ENCODE measurements at regions not wholly inside any gene's neighbourhood (a gene's known extent, or its start where the extent isn't known, plus 50 kb on each side); places are given as distances from the start of the nearest gene placed in this dataset.

GRCh38 chr13:57932061-57932460 lies 300.5 kb downstream of the PCDH17 start:
- Histone ChIP-seq H3K4me1 (ENCODE audit: control insufficient read depth in 2 of 2, insufficient read depth in 2 of 2, low read length in 2 of 2) (no peaks in the 10 kb centered on the region), H3K27ac (ENCODE audit: low read depth in 1 of 2, low read length in 1 of 2) (no peak overlapping the region), H3K9me3 (ENCODE audit: control insufficient read depth in 2 of 2, insufficient read depth in 1 of 2, low read length in 1 of 2) (no peaks in the 10 kb centered on the region), H3K27me3 (ENCODE audit: control insufficient read depth in 2 of 2, insufficient read depth in 1 of 2, low read length in 1 of 2) (no peaks in the 10 kb centered on the region), H3K4me3 (ENCODE audit: low read length in 2 of 2) (no peak overlapping the region), H3K36me3 (ENCODE audit: control insufficient read depth in 2 of 2, insufficient read depth in 2 of 2, low read length in 1 of 2) (no peaks in the 10 kb centered on the region)
- WGBS = 93% methylated on average over 1 of the region's 1 CpG
- no peak for DNase-seq (ENCODE audit: low read depth in 6 of 9, low spot score in 9 of 9)

GRCh38 chr13:57933606-57934005 lies 302.1 kb downstream of the PCDH17 start:
- Histone ChIP-seq H3K27me3 (ENCODE audit: control insufficient read depth in 2 of 2, insufficient read depth in 1 of 2, low read length in 1 of 2) (no peaks in the 10 kb centered on the region), H3K9me3 (ENCODE audit: control insufficient read depth in 2 of 2, insufficient read depth in 1 of 2, low read length in 1 of 2) (no peaks in the 10 kb centered on the region), H3K36me3 (ENCODE audit: control insufficient read depth in 2 of 2, insufficient read depth in 2 of 2, low read length in 1 of 2) (no peaks in the 10 kb centered on the region), H3K4me1 (ENCODE audit: control insufficient read depth in 2 of 2, insufficient read depth in 2 of 2, low read length in 2 of 2) (no peaks in the 10 kb centered on the region), H3K27ac (ENCODE audit: low read depth in 1 of 2, low read length in 1 of 2) (no peak overlapping the region), H3K4me3 (ENCODE audit: low read length in 2 of 2) (no peak overlapping the region)
- WGBS = 98% methylated on average over 1 of the region's 1 CpG
- no peak for DNase-seq (ENCODE audit: low read depth in 6 of 9, low spot score in 9 of 9)

- no peak overlapping the region for H3K4me3 ChIP-seq (ENCODE audit: low read length in 2 of 2)
- no peak for DNase-seq (ENCODE audit: low read depth in 6 of 9, low spot score in 9 of 9)
- no peaks in the 10 kb centered on the region for H3K27me3 ChIP-seq (ENCODE audit: control insufficient read depth in 2 of 2, insufficient read depth in 1 of 2, low read length in 1 of 2)
- no peaks in the 10 kb centered on the region for H3K4me1 ChIP-seq (ENCODE audit: control insufficient read depth in 2 of 2, insufficient read depth in 2 of 2, low read length in 2 of 2)
- 91% methylated on average over 3 of the region's 3 CpGs for WGBS
- H3K9me3 ChIP-seq (ENCODE audit: control insufficient read depth in 2 of 2, insufficient read depth in 1 of 2, low read length in 1 of 2) = no peaks in the 10 kb centered on the region
- H3K36me3 ChIP-seq (ENCODE audit: control insufficient read depth in 2 of 2, insufficient read depth in 2 of 2, low read length in 1 of 2) = no peaks in the 10 kb centered on the region
- H3K27ac ChIP-seq (ENCODE audit: low read depth in 1 of 2, low read length in 1 of 2) = no peak overlapping the region
These were observed 304.4 kb downstream of the PCDH17 start for GRCh38 chr13:57935965-57936364.

- Histone ChIP-seq H3K27ac (ENCODE audit: low read depth in 1 of 2, low read length in 1 of 2) (no peak overlapping the region), H3K9me3 (ENCODE audit: control insufficient read depth in 2 of 2, insufficient read depth in 1 of 2, low read length in 1 of 2) (peaks cover 0 to 4% of the 10 kb centered on the region in 2 donors), H3K4me3 (ENCODE audit: low read length in 2 of 2) (no peak overlapping the region), H3K4me1 (ENCODE audit: control insufficient read depth in 2 of 2, insufficient read depth in 2 of 2, low read length in 2 of 2) (no peaks in the 10 kb centered on the region), H3K36me3 (ENCODE audit: control insufficient read depth in 2 of 2, insufficient read depth in 2 of 2, low read length in 1 of 2) (no peaks in the 10 kb centered on the region), H3K27me3 (ENCODE audit: control insufficient read depth in 2 of 2, insufficient read depth in 1 of 2, low read length in 1 of 2) (no peaks in the 10 kb centered on the region)
- WGBS = 13% methylated on average over 1 of the region's 1 CpG
- DNase-seq (ENCODE audit: low read depth in 6 of 9, low spot score in 9 of 9) = no peak
These were observed 314.8 kb downstream of the PCDH17 start for GRCh38 chr13:57946361-57946760.

- Histone ChIP-seq H3K4me3 (ENCODE audit: low read length in 2 of 2) (no peak overlapping the region), H3K36me3 (ENCODE audit: control insufficient read depth in 2 of 2, insufficient read depth in 2 of 2, low read length in 1 of 2) (no peaks in the 10 kb centered on the region), H3K9me3 (ENCODE audit: control insufficient read depth in 2 of 2, insufficient read depth in 1 of 2, low read length in 1 of 2) (peaks cover 0 to 5% of the 10 kb centered on the region in 2 donors), H3K4me1 (ENCODE audit: control insufficient read depth in 2 of 2, insufficient read depth in 2 of 2, low read length in 2 of 2) (no peaks in the 10 kb centered on the region), H3K27me3 (ENCODE audit: control insufficient read depth in 2 of 2, insufficient read depth in 1 of 2, low read length in 1 of 2) (no peaks in the 10 kb centered on the region), H3K27ac (ENCODE audit: low read depth in 1 of 2, low read length in 1 of 2) (no peak overlapping the region)
- DNase-seq (ENCODE audit: low read depth in 6 of 9, low spot score in 9 of 9) = no peak
- WGBS = 86% methylated on average over 3 of the region's 3 CpGs
These were observed 317.3 kb downstream of the PCDH17 start for GRCh38 chr13:57948884-57949283.

GRCh38 chr13:57969951-57970350 lies 338.4 kb downstream of the PCDH17 start:
- Histone ChIP-seq H3K4me1 (ENCODE audit: control insufficient read depth in 2 of 2, insufficient read depth in 2 of 2, low read length in 2 of 2) (no peaks in the 10 kb centered on the region), H3K27ac (ENCODE audit: low read depth in 1 of 2, low read length in 1 of 2) (no peak overlapping the region), H3K4me3 (ENCODE audit: low read length in 2 of 2) (no peak overlapping the region), H3K36me3 (ENCODE audit: control insufficient read depth in 2 of 2, insufficient read depth in 2 of 2, low read length in 1 of 2) (no peaks in the 10 kb centered on the region), H3K27me3 (ENCODE audit: control insufficient read depth in 2 of 2, insufficient read depth in 1 of 2, low read length in 1 of 2) (no peaks in the 10 kb centered on the region), H3K9me3 (ENCODE audit: control insufficient read depth in 2 of 2, insufficient read depth in 1 of 2, low read length in 1 of 2) (peaks cover 0 to 7% of the 10 kb centered on the region in 2 donors)
- WGBS = 88% methylated on average over 1 of the region's 1 CpG
- DNase-seq (ENCODE audit: low read depth in 6 of 9, low spot score in 9 of 9) = no peak

GRCh38 chr13:57970404-57970803 lies 338.9 kb downstream of the PCDH17 start:
- Histone ChIP-seq H3K4me1 (ENCODE audit: control insufficient read depth in 2 of 2, insufficient read depth in 2 of 2, low read length in 2 of 2) (no peaks in the 10 kb centered on the region), H3K4me3 (ENCODE audit: low read length in 2 of 2) (no peak overlapping the region), H3K27ac (ENCODE audit: low read depth in 1 of 2, low read length in 1 of 2) (no peak overlapping the region), H3K9me3 (ENCODE audit: control insufficient read depth in 2 of 2, insufficient read depth in 1 of 2, low read length in 1 of 2) (peaks cover 0 to 7% of the 10 kb centered on the region in 2 donors), H3K36me3 (ENCODE audit: control insufficient read depth in 2 of 2, insufficient read depth in 2 of 2, low read length in 1 of 2) (no peaks in the 10 kb centered on the region), H3K27me3 (ENCODE audit: control insufficient read depth in 2 of 2, insufficient read depth in 1 of 2, low read length in 1 of 2) (no peaks in the 10 kb centered on the region)
- DNase-seq (ENCODE audit: low read depth in 6 of 9, low spot score in 9 of 9) = no peak
- 76% methylated on average over 1 of the region's 1 CpG for WGBS

GRCh38 chr13:57982782-57983181 lies 351.2 kb downstream of the PCDH17 start:
- Histone ChIP-seq H3K4me1 (ENCODE audit: control insufficient read depth in 2 of 2, insufficient read depth in 2 of 2, low read length in 2 of 2) (no peaks in the 10 kb centered on the region), H3K4me3 (ENCODE audit: low read length in 2 of 2) (no peak overlapping the region), H3K27me3 (ENCODE audit: control insufficient read depth in 2 of 2, insufficient read depth in 1 of 2, low read length in 1 of 2) (no peaks in the 10 kb centered on the region), H3K9me3 (ENCODE audit: control insufficient read depth in 2 of 2, insufficient read depth in 1 of 2, low read length in 1 of 2) (no peaks in the 10 kb centered on the region), H3K36me3 (ENCODE audit: control insufficient read depth in 2 of 2, insufficient read depth in 2 of 2, low read length in 1 of 2) (no peaks in the 10 kb centered on the region), H3K27ac (ENCODE audit: low read depth in 1 of 2, low read length in 1 of 2) (no peak overlapping the region)
- no peak for DNase-seq (ENCODE audit: low read depth in 6 of 9, low spot score in 9 of 9)

- H3K9me3 ChIP-seq (ENCODE audit: control insufficient read depth in 2 of 2, insufficient read depth in 1 of 2, low read length in 1 of 2) = no peaks in the 10 kb centered on the region
- WGBS = 90% methylated on average over 2 of the region's 2 CpGs
- no peaks in the 10 kb centered on the region for H3K4me1 ChIP-seq (ENCODE audit: control insufficient read depth in 2 of 2, insufficient read depth in 2 of 2, low read length in 2 of 2)
- no peaks in the 10 kb centered on the region for H3K27me3 ChIP-seq (ENCODE audit: control insufficient read depth in 2 of 2, insufficient read depth in 1 of 2, low read length in 1 of 2)
- H3K36me3 ChIP-seq (ENCODE audit: control insufficient read depth in 2 of 2, insufficient read depth in 2 of 2, low read length in 1 of 2) = no peaks in the 10 kb centered on the region
- no peak overlapping the region for H3K4me3 ChIP-seq (ENCODE audit: low read length in 2 of 2)
- DNase-seq (ENCODE audit: low read depth in 6 of 9, low spot score in 9 of 9) = no peak
- no peak overlapping the region for H3K27ac ChIP-seq (ENCODE audit: low read depth in 1 of 2, low read length in 1 of 2)
These were observed 356.7 kb downstream of the PCDH17 start for GRCh38 chr13:57988276-57988675.

- H3K27ac ChIP-seq (ENCODE audit: low read depth in 1 of 2, low read length in 1 of 2) = no peak overlapping the region
- no peaks in the 10 kb centered on the region for H3K4me1 ChIP-seq (ENCODE audit: control insufficient read depth in 2 of 2, insufficient read depth in 2 of 2, low read length in 2 of 2)
- 91% methylated on average over 5 of the region's 5 CpGs for WGBS
- H3K9me3 ChIP-seq (ENCODE audit: control insufficient read depth in 2 of 2, insufficient read depth in 1 of 2, low read length in 1 of 2) = no peaks in the 10 kb centered on the region
- no peaks in the 10 kb centered on the region for H3K27me3 ChIP-seq (ENCODE audit: control insufficient read depth in 2 of 2, insufficient read depth in 1 of 2, low read length in 1 of 2)
- H3K4me3 ChIP-seq (ENCODE audit: low read length in 2 of 2) = no peak overlapping the region
- no peak for DNase-seq (ENCODE audit: low read depth in 6 of 9, low spot score in 9 of 9)
- no peaks in the 10 kb centered on the region for H3K36me3 ChIP-seq (ENCODE audit: control insufficient read depth in 2 of 2, insufficient read depth in 2 of 2, low read length in 1 of 2)
These were observed 359.5 kb downstream of the PCDH17 start for GRCh38 chr13:57991041-57991440.

Measured in thymus (tissue), 11 donors.